ENCODE measurements at regions not wholly inside any gene's neighbourhood (a gene's known extent, or its start where the extent isn't known, plus 50 kb on each side); places are given as distances from the start of the nearest gene placed in this dataset.

DNA sequence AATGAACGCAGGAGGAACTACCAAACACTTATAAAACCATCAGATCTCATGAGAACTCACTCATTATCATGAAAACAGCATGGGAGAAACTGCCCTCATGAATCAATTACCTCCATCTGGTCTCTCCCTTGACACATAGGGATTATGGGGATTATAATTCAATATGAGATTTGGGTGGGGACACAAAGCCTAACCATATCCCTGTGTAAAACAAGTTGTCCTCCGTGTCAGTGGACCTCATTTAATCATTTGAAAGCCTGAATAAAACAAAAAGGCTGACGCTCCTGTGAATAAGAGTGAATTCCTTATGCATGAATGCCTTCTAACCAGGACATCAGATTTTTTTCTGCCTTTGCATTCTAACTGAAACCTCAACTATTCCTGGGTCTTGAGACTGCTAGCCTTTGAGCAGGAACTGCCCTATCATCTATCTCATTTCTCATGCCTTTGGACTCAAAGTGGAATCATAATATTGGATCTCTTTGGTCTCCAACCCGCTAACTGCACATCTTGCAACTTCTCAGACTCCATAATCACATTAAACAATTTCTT lies 648.8 kb downstream of the ADGRL2 start:
- H3K27ac ChIP-seq, result no peak overlapping the region
- TF ChIP-seq, protein P1, sequence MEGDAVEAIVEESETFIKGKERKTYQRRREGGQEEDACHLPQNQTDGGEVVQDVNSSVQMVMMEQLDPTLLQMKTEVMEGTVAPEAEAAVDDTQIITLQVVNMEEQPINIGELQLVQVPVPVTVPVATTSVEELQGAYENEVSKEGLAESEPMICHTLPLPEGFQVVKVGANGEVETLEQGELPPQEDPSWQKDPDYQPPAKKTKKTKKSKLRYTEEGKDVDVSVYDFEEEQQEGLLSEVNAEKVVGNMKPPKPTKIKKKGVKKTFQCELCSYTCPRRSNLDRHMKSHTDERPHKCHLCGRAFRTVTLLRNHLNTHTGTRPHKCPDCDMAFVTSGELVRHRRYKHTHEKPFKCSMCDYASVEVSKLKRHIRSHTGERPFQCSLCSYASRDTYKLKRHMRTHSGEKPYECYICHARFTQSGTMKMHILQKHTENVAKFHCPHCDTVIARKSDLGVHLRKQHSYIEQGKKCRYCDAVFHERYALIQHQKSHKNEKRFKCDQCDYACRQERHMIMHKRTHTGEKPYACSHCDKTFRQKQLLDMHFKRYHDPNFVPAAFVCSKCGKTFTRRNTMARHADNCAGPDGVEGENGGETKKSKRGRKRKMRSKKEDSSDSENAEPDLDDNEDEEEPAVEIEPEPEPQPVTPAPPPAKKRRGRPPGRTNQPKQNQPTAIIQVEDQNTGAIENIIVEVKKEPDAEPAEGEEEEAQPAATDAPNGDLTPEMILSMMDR (conservative IDR thresholded peaks at IDR 0.05), result no peak
- TF ChIP-seq ZFX (IDR thresholded peaks at IDR 0.05), result no peak

DNA sequence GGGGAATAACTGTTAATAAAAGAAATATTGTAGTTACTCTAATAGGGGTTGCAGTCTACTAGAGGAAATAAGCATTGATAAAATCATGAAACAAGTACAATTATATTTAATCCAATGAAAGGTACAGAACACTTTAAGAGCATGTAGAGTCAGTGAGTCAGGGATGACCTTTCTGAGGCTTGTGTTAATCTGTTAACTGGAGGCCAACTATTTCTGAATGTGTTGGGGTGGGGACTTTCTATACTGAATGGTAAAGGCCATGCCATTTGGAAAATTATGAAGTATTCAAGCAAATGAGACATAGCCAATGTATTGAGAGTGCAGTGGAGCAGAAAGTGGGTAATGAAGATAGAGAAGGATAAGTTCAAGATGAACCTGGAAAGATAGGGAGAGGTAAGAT lies 646.2 kb downstream of the ADGRL2 start:
- H3K27ac ChIP-seq, result no peak overlapping the region
- TF ChIP-seq ZFX (IDR thresholded peaks at IDR 0.05), result no peak
- TF ChIP-seq, protein P1 (conservative IDR thresholded peaks at IDR 0.05), result no peak

DNA sequence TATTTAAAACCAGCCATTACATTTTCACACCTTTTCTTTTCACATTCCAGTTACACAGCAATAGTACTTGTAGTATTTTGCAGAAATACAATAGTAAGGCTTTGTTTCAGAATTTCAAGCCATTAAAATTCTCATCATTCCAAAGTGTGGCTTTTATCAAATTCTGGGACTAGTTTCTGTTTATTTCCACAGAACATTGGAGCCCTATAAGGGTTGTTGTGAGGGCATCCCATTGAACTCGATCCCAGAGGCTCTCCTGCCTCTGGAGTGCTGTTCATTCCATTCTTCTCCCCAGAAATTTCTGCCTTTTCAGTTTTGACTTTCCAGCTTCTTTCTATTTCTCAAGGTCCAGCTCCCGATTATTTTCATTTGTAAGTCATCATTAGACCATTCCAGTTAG lies 645.5 kb downstream of the ADGRL2 start:
- TF ChIP-seq, protein P1 (conservative IDR thresholded peaks at IDR 0.05), result no peak
- TF ChIP-seq ZFX (IDR thresholded peaks at IDR 0.05), result no peak
- H3K27ac ChIP-seq, result no peak overlapping the region

DNA sequence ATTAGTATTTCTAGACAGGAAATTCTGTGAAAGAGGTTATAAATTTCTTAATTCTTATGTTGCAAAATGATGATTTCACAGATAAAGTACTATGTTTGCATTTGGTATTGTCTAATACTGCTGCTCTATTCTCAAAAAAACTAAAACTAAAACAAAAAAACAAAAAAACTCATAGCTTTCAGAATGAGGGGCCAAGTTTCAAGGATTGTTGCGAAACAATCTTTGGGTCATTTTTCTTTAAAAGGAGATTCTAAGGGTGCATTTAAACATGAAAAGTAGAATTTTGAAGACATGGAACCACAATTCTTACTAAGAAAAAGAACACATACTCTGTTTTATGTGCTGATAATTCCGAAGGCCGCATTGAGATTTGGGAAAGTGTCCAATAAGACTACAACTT lies 645.1 kb downstream of the ADGRL2 start:
- TF ChIP-seq ZFX (IDR thresholded peaks at IDR 0.05), result no peak
- TF ChIP-seq, protein P1 (conservative IDR thresholded peaks at IDR 0.05), result no peak
- no peak overlapping the region for H3K27ac ChIP-seq

DNA sequence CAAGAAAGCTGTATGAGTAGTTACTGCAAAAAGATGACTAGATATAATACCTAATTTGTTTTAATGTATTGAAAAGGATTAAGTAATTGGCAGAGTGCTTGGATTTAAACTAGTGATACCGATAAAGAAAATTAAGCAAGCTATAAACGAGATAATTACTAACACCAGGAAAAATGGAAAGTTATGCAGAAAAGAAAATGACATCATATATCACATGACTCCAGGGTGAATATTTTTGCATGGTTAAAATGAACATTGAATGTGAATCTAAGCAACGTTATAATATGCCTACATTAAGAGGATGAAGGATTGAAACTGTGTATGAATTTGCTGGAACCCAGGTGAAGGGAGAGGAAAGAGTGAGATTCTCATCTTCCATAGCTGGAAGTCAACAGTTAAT lies 644.4 kb downstream of the ADGRL2 start:
- TF ChIP-seq ZFX (IDR thresholded peaks at IDR 0.05), result no peak
- TF ChIP-seq, protein P1 (conservative IDR thresholded peaks at IDR 0.05), result no peak
- no peak overlapping the region for H3K27ac ChIP-seq

DNA sequence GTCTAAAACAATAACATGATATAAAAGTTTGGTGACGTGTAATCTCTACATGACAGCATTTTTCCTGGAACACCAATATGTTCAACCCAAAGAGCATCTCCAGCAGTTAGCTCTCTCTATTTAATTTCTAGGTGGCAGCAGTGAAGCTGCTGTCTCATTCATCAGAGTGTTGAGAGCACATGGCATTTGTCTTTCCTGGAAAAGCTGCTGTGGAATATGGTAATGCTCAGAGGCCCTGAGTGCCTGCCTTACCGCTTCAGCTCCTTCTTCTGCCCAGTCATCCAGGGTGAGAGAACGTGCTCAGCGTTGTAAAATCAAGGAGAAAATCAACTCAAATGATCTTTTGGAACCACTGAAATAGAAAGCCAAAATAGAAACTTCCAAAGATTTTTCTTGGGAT lies 640.7 kb downstream of the ADGRL2 start:
- H3K27ac ChIP-seq, result no peak overlapping the region
- no peak for TF ChIP-seq ZFX (IDR thresholded peaks at IDR 0.05)
- TF ChIP-seq, protein P1 (conservative IDR thresholded peaks at IDR 0.05), result no peak

DNA sequence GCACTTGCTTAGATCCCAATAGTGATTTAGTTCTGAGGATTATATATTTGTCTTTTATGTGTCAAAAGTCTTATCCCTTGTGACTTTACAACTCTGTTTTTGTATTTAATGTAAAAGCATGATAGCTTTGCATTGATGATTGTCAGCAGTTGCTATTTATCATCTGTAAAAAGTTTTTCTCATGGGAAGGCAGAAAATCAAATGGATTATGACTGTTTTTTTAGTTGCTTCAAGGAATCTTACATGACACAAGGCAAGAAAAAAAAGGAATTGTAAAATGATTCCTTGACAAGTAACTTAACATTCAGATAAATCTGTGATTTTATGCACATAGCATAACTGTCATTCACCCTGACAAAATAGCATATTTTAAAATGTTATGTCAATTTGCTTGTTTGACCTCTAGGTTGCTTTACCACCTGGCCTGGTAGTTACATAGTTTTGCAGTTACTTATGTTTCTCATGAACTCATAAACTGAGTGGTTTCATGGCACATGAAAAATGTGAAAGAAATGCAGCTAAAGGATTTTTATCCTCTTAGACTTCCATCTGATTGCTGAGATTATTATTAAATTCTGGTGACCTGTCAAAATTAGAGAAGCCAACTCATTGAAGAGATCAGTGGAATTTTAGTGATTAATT lies 622.6 kb downstream of the ADGRL2 start:
- no peak for TF ChIP-seq ZFX (IDR thresholded peaks at IDR 0.05)
- TF ChIP-seq, protein P1 (conservative IDR thresholded peaks at IDR 0.05), result no peak
- H3K27ac ChIP-seq, result no peak overlapping the region

Measured in C4-2B (cell line).